OCI-LY7 (cell line): ENCODE measurements at regions not wholly inside any gene's neighbourhood (a gene's known extent, or its start where the extent isn't known, plus 50 kb on each side); places are given as distances from the start of the nearest gene placed in this dataset.

Source experiments
- BruUV-seq: library from RNA; stranded (reverse); fragments of 400-500 nt; replicated peaks from 2 replicates; lab custom pipeline; 2021; lab: Mats Ljungman, UMichigan
- CTCF ChIA-PET: fragments of 300-600 bp; sonication (Branson Sonifier 250); formaldehyde crosslinking; loops from one replicate; lab custom pipeline; 2022; ENCODE audit warnings: antibody characterized with exemption; ENCODE audit not compliant: unreplicated experiment; lab: Charles Lee
- POLR2A ChIA-PET: fragments of 300-600 bp; sonication (Branson Sonifier 250); formaldehyde crosslinking; loops from one replicate; lab custom pipeline; 2022; ENCODE audit warnings: antibody characterized with exemption; lab: Charles Lee
- DNase-seq: peaks from one replicate; pipeline ENCODE4 v3.0.0-alpha.2; 2015; ENCODE audit warnings: low spot score
- H2AFZ ChIP-seq: fragments of 200-600 bp; sonication (generic), shearing (Covaris generic); 2 replicates; pipeline ENCODE4 v1.6.1; 2014; ENCODE audit warnings: mild to moderate bottlenecking, antibody characterized with exemption, low read length, moderate library complexity
- H3K27ac ChIP-seq: fragments of 200-600 bp; sonication (generic); 2 replicates; pipeline ENCODE4 v1.5.1; 2014; ENCODE audit warnings: mixed run types, low read depth, mild to moderate bottlenecking, moderate library complexity, low read length, inconsistent platforms; ENCODE audit not compliant: poor library complexity, severe bottlenecking
- H3K36me3 ChIP-seq: fragments of 200-600 bp; sonication (generic); 2 replicates; pipeline ENCODE4 v1.6.1; 2014; ENCODE audit warnings: mild to moderate bottlenecking, antibody characterized with exemption, low read length, moderate library complexity, mixed read lengths; ENCODE audit not compliant: insufficient read depth
- H3K4me1 ChIP-seq: fragments of 200-600 bp; sonication (generic); 2 replicates; pipeline ENCODE4 v1.5.1; 2014; ENCODE audit warnings: mild to moderate bottlenecking, low read length; ENCODE audit not compliant: insufficient read depth, poor library complexity, severe bottlenecking
- H3K4me2 ChIP-seq: fragments of 200-600 bp; sonication (generic); 2 replicates; pipeline ENCODE4 v1.6.1; 2014; ENCODE audit warnings: mild to moderate bottlenecking, low read length
- H3K4me3 ChIP-seq: fragments of 200-600 bp; sonication (generic); 2 replicates; pipeline ENCODE4 v1.5.1; 2014; ENCODE audit warnings: mild to moderate bottlenecking, low read depth, low read length; ENCODE audit not compliant: poor library complexity, severe bottlenecking
- H3K79me2 ChIP-seq: fragments of 200-600 bp; sonication (generic); 2 replicates; pipeline ENCODE4 v1.6.1; 2016; ENCODE audit warnings: low read depth, mild to moderate bottlenecking, low read length, moderate library complexity, mixed read lengths; ENCODE audit not compliant: insufficient read depth
- H3K9me2 ChIP-seq: fragments of 200-600 bp; sonication (generic); 2 replicates; pipeline ENCODE4 v1.6.1; 2016; ENCODE audit warnings: mild to moderate bottlenecking, low read length, mixed read lengths; ENCODE audit not compliant: insufficient read depth
- H3K9me3 ChIP-seq: fragments of 200-600 bp; sonication (generic); 2 replicates; pipeline ENCODE4 v1.6.1; 2014; ENCODE audit warnings: mild to moderate bottlenecking, mixed run types, low read length, mixed read lengths
- H4K20me1 ChIP-seq: fragments of 200-600 bp; sonication (generic); 2 replicates; pipeline ENCODE4 v1.6.1; 2014; ENCODE audit warnings: mild to moderate bottlenecking, antibody characterized with exemption, low read length, moderate library complexity, mixed read lengths; ENCODE audit not compliant: insufficient read depth
- CTCF ChIP-seq: fragments of 200-600 bp; sonication (generic); conservative IDR thresholded peaks from 2 replicates; pipeline ENCODE4 v1.5.1; 2014; ENCODE audit warnings: mild to moderate bottlenecking, antibody characterized with exemption, low read length, moderate library complexity, mixed read lengths
- EZH2phosphoT487 ChIP-seq: fragments of 200-600 bp; sonication (generic); IDR thresholded peaks from 2 replicates; pipeline ENCODE4 v1.6.1; 2018; ENCODE audit warnings: low read depth, borderline replicate concordance, mild to moderate bottlenecking, mixed run types, antibody characterized with exemption, low read length, moderate library complexity, mixed read lengths
- intact Hi-C: fragments of 100-400 bp; cut with micrococcal nuclease; formaldehyde crosslinking; loops from one replicate; pipeline ENCODE4 v1.10.0; 2022; ENCODE audit not compliant: unreplicated experiment

- intact Hi-C loops: no loop called here
- POLR2A ChIA-PET: interaction anchor here (0.6 kb wide), 1 partner anchor 33 kb away, joined by 3 read pairs; no protein-coding TSS in a partner anchor
Measured at GRCh38 chr9:95678759-95679158, 162.0 kb upstream of the PTCH1 start.

GRCh38 chr9:95670122-95670521, 153.4 kb upstream of the PTCH1 start:
- Histone ChIP-seq H4K20me1 (no peaks in the 10 kb centered on the region), H3K79me2 (no peaks in the 10 kb centered on the region), H3K9me3 (no peaks in the 10 kb centered on the region), H3K4me1 (no peaks in the 10 kb centered on the region), H3K27ac (no peak overlapping the region), H3K4me2 (no peak overlapping the region), H2AFZ (no peak overlapping the region), H3K36me3 (no peaks in the 10 kb centered on the region), H3K4me3 (no peak overlapping the region), H3K9me2 (no peaks in the 10 kb centered on the region)
- CTCF ChIA-PET: no interaction called here
- POLR2A ChIA-PET: no interaction called here
- BruUV-seq: no TSS peak
- no peak for TF ChIP-seq EZH2phosphoT487
- no peak for TF ChIP-seq CTCF
- DNase-seq: no peak
- intact Hi-C loops: no loop called here

More at GRCh38 chr9:95678759-95679158, 162.0 kb upstream of the PTCH1 start:
- H3K9me3 ChIP-seq: no peaks in the 10 kb centered on the region
- no peaks in the 10 kb centered on the region for H3K4me1 ChIP-seq
- no peaks in the 10 kb centered on the region for H4K20me1 ChIP-seq
- DNase-seq: no peak
- H3K27ac ChIP-seq: no peak overlapping the region
- BruUV-seq: no TSS peak
- H3K9me2 ChIP-seq: no peaks in the 10 kb centered on the region
- H3K4me3 ChIP-seq: no peak overlapping the region
- no peak overlapping the region for H3K4me2 ChIP-seq
- CTCF ChIA-PET: no interaction called here
- no peaks in the 10 kb centered on the region for H3K36me3 ChIP-seq
- H2AFZ ChIP-seq: no peak overlapping the region
- TF ChIP-seq EZH2phosphoT487 (no peak), CTCF (no peak)
- no peaks in the 10 kb centered on the region for H3K79me2 ChIP-seq

- POLR2A ChIA-PET: interaction anchor here (0.5 kb wide), 1 partner anchor 374 kb away, joined by 5 read pairs; no protein-coding TSS in a partner anchor
- H3K27ac ChIP-seq: no peak overlapping the region
- H3K9me2 ChIP-seq: no peaks in the 10 kb centered on the region
- H3K79me2 ChIP-seq: no peaks in the 10 kb centered on the region
- intact Hi-C loops: no loop called here
- H3K4me1 ChIP-seq: no peaks in the 10 kb centered on the region
- no TSS peak for BruUV-seq
- no peaks in the 10 kb centered on the region for H3K36me3 ChIP-seq
- H2AFZ ChIP-seq: no peak overlapping the region
- H3K4me2 ChIP-seq: no peak overlapping the region
- CTCF ChIA-PET: no interaction called here
- no peaks in the 10 kb centered on the region for H3K9me3 ChIP-seq
- H4K20me1 ChIP-seq: no peaks in the 10 kb centered on the region
- TF ChIP-seq EZH2phosphoT487 (no peak), CTCF (no peak)
- no peak overlapping the region for H3K4me3 ChIP-seq
- DNase-seq: no peak
Measured at GRCh38 chr9:95669253-95669652, 152.5 kb upstream of the PTCH1 start.
